Kidney (tissue), 13 donors: ENCODE measurements at regions not wholly inside any gene's neighbourhood (a gene's known extent, or its start where the extent isn't known, plus 50 kb on each side); places are given as distances from the start of the nearest gene placed in this dataset.

Experiments
- DNase-seq, 5 donors: peaks; one replicate each; pipeline ENCODE4 v3.0.0-alpha.2; 2013 to 2020
- FAIRE-seq: peaks from 2 replicates; lab custom pipeline; 2012; peaks lifted over from hg19 to GRCh38; lab: Jason Lieb, UNC
- H3K27ac ChIP-seq, 2 donors: one replicate each; pipeline ENCODE4 v1.7.0; 2013; ENCODE audit warnings: low read depth in 2 of 2, low read length in 2 of 2, inconsistent platforms in 1 of 2
- H3K27me3 ChIP-seq: one replicate; pipeline ENCODE4 v1.7.1; 2013; ENCODE audit warnings: low read length, inconsistent platforms; ENCODE audit not compliant: control insufficient read depth, insufficient read depth
- H3K36me3 ChIP-seq, 3 donors: one replicate each; pipeline versions ENCODE4 v1.7.0 to v1.7.1; 2013; ENCODE audit warnings: low read length in 3 of 3, control low read depth in 1 of 3, inconsistent platforms in 1 of 3; ENCODE audit not compliant: insufficient read depth in 3 of 3, control insufficient read depth in 2 of 3
- H3K4me1 ChIP-seq, 3 donors: one replicate each; pipeline versions ENCODE4 v1.7.0 to v1.7.1; 2013; ENCODE audit warnings: low read length in 3 of 3, inconsistent platforms in 1 of 3, low read depth in 1 of 3; ENCODE audit not compliant: control insufficient read depth in 2 of 3, insufficient read depth in 2 of 3
- H3K4me3 ChIP-seq, 3 donors: one replicate each; pipeline versions ENCODE4 v1.7.0 to v1.8.1; 2013; ENCODE audit warnings: low read length in 3 of 3, control low read depth in 1 of 3, inconsistent platforms in 1 of 3
- H3K9ac ChIP-seq, 3 donors: one replicate each; pipeline versions ENCODE4 v1.7.0 to v1.7.1; 2013; ENCODE audit warnings: low read length in 3 of 3, control low read depth in 1 of 3, inconsistent platforms in 1 of 3
- H3K9me3 ChIP-seq, 3 donors: one replicate each; pipeline versions ENCODE4 v1.7.0 to v1.7.1; 2013; ENCODE audit warnings: low read length in 3 of 3, control low read depth in 1 of 3, inconsistent platforms in 1 of 3; ENCODE audit not compliant: control insufficient read depth in 2 of 3, insufficient read depth in 1 of 3
- intact Hi-C: fragments of 100-400 bp; cut with DNase I; formaldehyde crosslinking; loops from one replicate; pipeline ENCODE4 v1.11.1; 2022
- TF ChIP-seq, protein P1 (sequence below): IDR thresholded peaks from 3 replicates; pipeline ENCODE4 v1.5.1; 2012; ENCODE audit warnings: mild to moderate bottlenecking, moderate library complexity, borderline replicate concordance; ENCODE audit not compliant: insufficient read depth; ENCODE audit errors: extremely low read depth
- donor health status: control.
- donor health status: control.
- donor health status: control.
- donor health status: control.
- donor health status: control.
- donor health status: DM: yes; HTN: yes; CAD: no.
- donor health status: Normal renal cell carcinoma (clear cell type).

GRCh38 chr9:79165020-79165780, 406.6 kb upstream of the TLE4 start:
- Histone ChIP-seq H3K36me3 (no peaks in the 10 kb centered on the region), H3K9ac (no peak overlapping the region), H3K4me3 (no peak overlapping the region), H3K27me3 (no peaks in the 10 kb centered on the region), H3K4me1 (peaks cover 0 to 3% (median 0%) of the 10 kb centered on the region in 3 donors), H3K27ac (no peak overlapping the region), H3K9me3 (peaks cover 0 to 2% (median 0%) of the 10 kb centered on the region in 3 donors)
- peak in 2 of 5 donors; percentile 26 to 66 for DNase-seq
- no peak for FAIRE-seq
- intact Hi-C loops, result no loop called here
- TF ChIP-seq, protein P1, sequence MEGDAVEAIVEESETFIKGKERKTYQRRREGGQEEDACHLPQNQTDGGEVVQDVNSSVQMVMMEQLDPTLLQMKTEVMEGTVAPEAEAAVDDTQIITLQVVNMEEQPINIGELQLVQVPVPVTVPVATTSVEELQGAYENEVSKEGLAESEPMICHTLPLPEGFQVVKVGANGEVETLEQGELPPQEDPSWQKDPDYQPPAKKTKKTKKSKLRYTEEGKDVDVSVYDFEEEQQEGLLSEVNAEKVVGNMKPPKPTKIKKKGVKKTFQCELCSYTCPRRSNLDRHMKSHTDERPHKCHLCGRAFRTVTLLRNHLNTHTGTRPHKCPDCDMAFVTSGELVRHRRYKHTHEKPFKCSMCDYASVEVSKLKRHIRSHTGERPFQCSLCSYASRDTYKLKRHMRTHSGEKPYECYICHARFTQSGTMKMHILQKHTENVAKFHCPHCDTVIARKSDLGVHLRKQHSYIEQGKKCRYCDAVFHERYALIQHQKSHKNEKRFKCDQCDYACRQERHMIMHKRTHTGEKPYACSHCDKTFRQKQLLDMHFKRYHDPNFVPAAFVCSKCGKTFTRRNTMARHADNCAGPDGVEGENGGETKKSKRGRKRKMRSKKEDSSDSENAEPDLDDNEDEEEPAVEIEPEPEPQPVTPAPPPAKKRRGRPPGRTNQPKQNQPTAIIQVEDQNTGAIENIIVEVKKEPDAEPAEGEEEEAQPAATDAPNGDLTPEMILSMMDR, result no peak

- intact Hi-C loops, result no loop called here
- H3K9ac ChIP-seq, result no peak overlapping the region
- DNase-seq (peak in 2 of 5 donors; percentile 47 to 54), FAIRE-seq (no peak)
- H3K4me1 ChIP-seq, result peaks cover 0 to 3% (median 0%) of the 10 kb centered on the region in 3 donors
- TF ChIP-seq, protein P1, result no peak
- no peaks in the 10 kb centered on the region for H3K27me3 ChIP-seq
- H3K36me3 ChIP-seq, result no peaks in the 10 kb centered on the region
- no peak overlapping the region for H3K4me3 ChIP-seq
- H3K27ac ChIP-seq, result no peak overlapping the region
- peaks cover 0 to 4% (median 0%) of the 10 kb centered on the region in 3 donors for H3K9me3 ChIP-seq
These were observed 405.8 kb upstream of the TLE4 start for GRCh38 chr9:79166005-79166404.

DNA sequence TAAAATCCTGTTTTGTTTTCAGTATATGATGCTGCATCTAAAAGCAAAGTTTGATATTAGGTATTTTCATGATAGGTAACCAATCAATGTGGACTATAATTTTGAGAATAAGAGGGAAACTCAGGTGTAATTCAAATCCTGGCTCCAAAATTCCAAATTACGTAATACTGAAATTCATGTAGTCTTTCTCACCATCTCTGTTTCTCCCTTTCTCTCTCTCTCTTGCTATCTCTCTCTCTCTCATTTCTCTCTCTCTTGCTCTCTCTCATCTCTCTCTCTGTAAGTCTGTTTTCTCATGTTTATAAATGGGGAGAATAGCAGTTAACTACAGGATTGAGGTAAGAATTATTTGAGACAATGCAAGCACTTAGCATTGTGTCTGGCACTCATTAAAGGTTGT, 401.1 kb upstream of the TLE4 start:
- peaks cover 0 to 3% (median 0%) of the 10 kb centered on the region in 3 donors for H3K4me1 ChIP-seq
- peaks cover 0 to 4% (median 0%) of the 10 kb centered on the region in 3 donors for H3K9me3 ChIP-seq
- TF ChIP-seq, protein P1, result no peak
- H3K9ac ChIP-seq, result no peak overlapping the region
- intact Hi-C loops, result no loop called here
- H3K36me3 ChIP-seq, result no peaks in the 10 kb centered on the region
- no peak overlapping the region for H3K4me3 ChIP-seq
- FAIRE-seq, result no peak
- no peak overlapping the region for H3K27ac ChIP-seq
- no peak for DNase-seq
- H3K27me3 ChIP-seq, result no peaks in the 10 kb centered on the region
